Activated CD8-positive, alpha-beta memory T cell treated with anti-CD3 and anti-CD28 coated beads, Interleukin-2, amount 50 U/mL, for 48 hours (primary cell): ENCODE measurements at regions not wholly inside any gene's neighbourhood (a gene's known extent, or its start where the extent isn't known, plus 50 kb on each side); places are given as distances from the start of the nearest gene placed in this dataset.
A peak's percentile ranks its signal among the peaks of the same experiment; 100 is the strongest.

Experiments
- DNase-seq: peaks from one replicate; pipeline ENCODE4 v3.0.0-alpha.2; 2020

GRCh38 chr15:70469651-70470555 is 293.5 kb downstream of the UACA start:
- no peak for DNase-seq

GRCh38 chr15:70469182-70469581 is 294.2 kb downstream of the UACA start:
- no peak for DNase-seq

GRCh38 chr15:70466895-70467529 is 296.3 kb downstream of the UACA start:
- DNase-seq = no peak

GRCh38 chr15:70466305-70466704 is 297.1 kb downstream of the UACA start:
- DNase-seq = no peak

DNA sequence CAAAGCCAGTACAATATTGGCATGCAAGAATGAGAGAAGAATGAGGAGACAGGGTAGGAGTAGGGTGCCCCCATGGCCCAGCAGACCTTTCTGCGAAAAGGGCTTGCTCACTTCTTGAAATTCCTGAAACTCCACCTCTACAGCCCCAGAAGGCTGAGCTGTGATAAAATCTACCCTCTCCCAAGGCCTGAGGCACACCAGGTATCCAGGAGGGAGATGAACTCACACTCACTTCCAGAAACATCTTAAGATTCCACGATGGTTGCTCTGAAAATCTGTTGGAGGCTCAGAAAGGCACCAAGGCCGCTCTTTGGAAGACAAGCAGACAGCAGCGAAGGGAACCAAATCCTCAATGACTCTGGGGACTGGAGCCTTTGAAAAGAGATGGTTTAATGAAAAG is 297.5 kb downstream of the UACA start:
- DNase-seq = no peak

DNA sequence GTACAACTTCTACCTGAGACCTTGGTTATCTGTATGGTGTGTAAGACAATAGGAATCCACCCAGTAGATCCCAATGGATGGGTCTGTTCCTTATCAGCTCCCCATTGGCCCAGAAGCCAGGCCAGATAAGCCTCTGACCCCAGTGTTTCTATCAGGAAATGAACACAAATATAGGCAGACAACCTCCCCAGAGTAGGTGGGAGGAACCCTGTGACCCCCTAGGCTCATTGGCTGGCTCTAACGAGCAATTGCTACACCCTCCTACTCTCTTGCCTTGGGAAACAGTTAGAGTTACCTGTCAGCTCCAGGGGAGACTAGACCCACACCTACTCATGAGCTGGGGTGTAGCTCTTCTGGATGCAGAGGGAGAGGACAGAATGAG is 299.9 kb downstream of the UACA start:
- no peak for DNase-seq

- DNase-seq = no peak
These were observed 301.4 kb downstream of the UACA start for GRCh38 chr15:70461992-70462391.

DNA sequence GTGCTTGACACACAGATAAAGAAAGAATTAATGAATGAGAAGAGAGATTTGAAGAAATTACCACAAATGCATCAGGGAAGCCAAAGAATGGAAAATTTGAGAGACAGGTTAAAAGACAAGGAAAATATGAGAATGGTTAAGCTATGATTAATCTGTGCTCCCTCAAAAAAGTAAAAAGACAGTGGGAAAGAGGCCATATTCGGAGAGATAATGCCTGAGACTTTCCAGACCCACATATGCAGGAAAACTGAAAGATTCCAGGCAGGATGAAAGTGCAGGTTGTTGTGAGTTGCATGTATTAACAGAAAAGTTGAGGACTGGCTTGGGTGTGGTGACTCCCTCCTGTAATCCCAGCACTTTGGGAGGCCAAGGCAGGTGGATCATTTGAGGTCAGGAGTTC is 302.3 kb downstream of the UACA start:
- DNase-seq = no peak

- no peak for DNase-seq
These were observed 304.0 kb downstream of the UACA start for GRCh38 chr15:70459312-70459711.

GRCh38 chr15:70453766-70454165 is 309.6 kb downstream of the UACA start:
- no peak for DNase-seq

- no peak for DNase-seq
These were observed 310.1 kb downstream of the UACA start for GRCh38 chr15:70453238-70453637.

- no peak for DNase-seq
These were observed 311.3 kb downstream of the UACA start for GRCh38 chr15:70451821-70452653.

DNA sequence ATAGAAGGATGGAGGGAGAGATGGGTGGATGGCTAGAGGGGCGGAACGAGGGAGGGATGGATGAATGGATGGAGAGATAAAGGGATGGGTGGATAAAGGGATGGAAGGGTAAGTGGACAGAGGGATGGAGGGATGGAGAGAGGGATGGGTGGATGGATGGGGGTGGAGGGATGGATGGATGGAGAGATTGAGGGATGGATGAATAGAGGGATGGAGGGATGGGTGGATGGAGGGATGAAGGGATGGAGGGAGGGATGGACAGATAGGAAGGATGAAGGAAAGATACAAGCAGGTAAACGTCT is 313.3 kb downstream of the UACA start:
- no peak for DNase-seq

DNA sequence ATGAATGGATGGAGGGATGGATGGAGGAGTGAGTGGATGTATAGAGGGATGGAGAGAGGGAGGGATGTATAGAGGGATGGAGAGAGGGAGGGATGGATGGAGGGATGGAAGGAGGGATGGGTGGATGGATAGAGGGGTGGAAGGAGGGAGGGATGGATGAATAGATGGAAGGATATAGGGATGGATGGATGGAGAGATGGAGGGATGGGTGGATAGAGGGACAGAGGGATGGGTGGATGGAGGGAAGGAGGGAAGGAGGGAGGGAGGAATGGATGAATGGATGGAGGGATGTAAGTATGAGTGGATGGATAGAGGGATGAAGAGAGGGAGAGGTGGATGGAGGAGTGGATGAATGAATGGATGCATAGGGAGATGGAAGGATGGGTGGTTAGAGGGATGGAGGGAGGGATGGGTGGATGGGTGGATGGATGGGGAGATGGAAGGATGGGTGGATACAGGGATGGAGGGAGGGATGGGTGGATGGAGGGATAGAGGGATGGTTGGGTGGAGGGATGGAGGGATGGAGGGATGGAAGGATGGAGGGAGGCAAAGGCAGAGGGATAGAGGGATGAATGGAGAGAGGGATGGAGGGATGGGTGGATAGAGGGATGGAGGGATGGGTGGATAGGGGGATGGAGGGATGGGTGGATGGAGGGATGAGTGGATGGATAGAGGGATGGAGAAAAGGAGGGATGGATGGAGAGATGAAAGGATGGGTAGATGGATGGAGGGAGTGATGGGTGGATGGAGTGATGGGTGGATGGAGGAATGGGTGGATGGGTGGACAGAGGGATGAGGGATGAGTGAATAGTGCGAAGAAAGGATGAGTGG is 313.8 kb downstream of the UACA start:
- no peak for DNase-seq

DNA sequence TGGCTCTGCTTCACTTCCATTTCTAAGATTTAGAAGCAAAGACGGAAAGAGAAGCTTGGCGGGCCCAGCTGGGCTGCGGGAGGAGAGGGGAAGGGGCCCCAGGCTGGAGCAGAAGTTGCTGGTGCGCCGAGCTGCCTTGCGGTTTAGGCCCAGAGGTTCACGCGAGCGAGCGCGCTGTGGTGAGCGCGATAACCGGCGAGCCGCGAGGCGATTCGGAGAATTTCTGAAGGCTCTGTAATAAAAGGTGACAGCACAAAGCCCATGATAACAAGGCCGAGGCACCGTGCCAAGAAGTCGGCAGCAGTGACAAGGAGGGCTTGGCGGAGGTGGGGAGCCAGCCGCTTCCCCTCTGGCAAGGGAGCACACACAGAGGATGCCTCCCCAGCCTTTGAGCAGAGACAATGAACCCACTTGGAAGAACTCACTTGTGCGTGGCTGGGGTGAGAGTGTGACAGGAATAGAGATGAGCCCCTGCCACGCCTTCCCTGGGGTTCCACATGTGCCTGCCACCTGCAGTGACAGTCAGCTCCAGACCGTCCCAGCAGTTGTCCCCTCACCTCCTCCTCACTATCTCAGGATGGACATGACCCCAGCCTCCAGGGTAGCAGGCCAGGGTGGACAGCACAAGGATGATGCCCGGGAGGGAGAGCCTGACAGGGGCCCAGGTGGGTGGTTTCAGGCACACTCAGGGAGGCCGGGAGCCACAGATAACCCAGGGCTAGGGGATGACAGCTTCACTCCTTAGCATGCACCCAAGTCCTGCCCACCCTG is 315.2 kb downstream of the UACA start:
- DNase-seq = peak; percentile 66

DNA sequence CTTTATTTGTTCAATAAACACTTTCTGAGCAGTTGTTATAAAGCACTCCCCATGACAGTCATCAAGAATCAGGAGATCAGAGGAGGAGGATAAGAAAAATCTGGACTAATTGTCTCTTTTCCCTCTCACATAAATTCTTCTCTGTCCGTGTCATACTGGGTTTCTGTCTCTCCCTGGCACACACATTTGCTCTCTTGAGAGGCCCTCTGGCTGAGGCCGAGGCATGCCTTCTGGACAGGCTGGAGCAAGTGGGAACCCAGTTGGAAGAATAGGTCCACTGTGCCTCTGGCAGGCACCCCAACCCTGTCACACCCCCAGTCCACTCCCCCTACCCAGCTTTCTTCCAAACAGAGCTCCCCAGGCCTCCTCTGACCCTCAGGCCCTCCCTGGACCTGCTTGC is 315.8 kb downstream of the UACA start:
- DNase-seq = no peak

DNA sequence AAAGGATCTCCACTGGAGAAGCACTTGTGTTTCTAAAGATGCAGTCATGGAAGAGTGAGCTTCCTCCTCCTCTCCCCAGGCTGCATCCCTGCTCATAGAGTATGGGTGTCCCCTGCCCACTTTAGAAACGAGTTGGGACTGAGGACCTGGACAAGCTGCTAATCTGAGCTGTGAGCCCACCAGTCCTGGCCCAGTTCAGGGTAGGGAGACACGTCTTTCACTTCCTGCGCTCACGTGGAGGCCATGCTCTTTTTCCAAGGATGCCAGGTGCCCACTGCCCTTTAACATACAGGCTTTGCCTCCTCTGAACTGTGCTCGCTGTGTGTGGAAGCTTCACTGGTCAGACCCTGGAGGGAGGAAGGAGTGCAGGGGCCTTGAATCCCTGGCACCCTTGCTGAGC is 316.3 kb downstream of the UACA start:
- DNase-seq = no peak

- no peak for DNase-seq
These were observed 319.7 kb downstream of the UACA start for GRCh38 chr15:70443486-70444273.

GRCh38 chr15:70442616-70443321 is 320.6 kb downstream of the UACA start:
- no peak for DNase-seq

- DNase-seq = no peak
These were observed 321.1 kb downstream of the UACA start for GRCh38 chr15:70442211-70442610.
